SU-DHL-6 (cell line): ENCODE measurements at regions not wholly inside any gene's neighbourhood (a gene's known extent, or its start where the extent isn't known, plus 50 kb on each side); places are given as distances from the start of the nearest gene placed in this dataset.

Source experiments
- CTCF ChIP-seq: fragments of 200-600 bp; sonication (generic); IDR thresholded peaks from one replicate; pipeline ENCODE4 v1.5.1; 2017; ENCODE audit warnings: antibody characterized with exemption, mild to moderate bottlenecking, low read length, moderate library complexity; ENCODE audit not compliant: insufficient read depth, poor library complexity, severe bottlenecking
- EZH2phosphoT487 ChIP-seq: fragments of 200-600 bp; sonication (generic), shearing (Covaris generic); conservative IDR thresholded peaks from 2 replicates; pipeline ENCODE4 v1.6.1; 2018; ENCODE audit warnings: mild to moderate bottlenecking, antibody characterized with exemption, low read length, moderate library complexity, mixed read lengths

- TF ChIP-seq CTCF (no peak), EZH2phosphoT487 (no peak)
Observed at GRCh38 chr2:220276741-220277444, 649.5 kb downstream of the SLC4A3 start.
